HepG2 (cell line): ENCODE measurements at regions not wholly inside any gene's neighbourhood (a gene's known extent, or its start where the extent isn't known, plus 50 kb on each side); places are given as distances from the start of the nearest gene placed in this dataset.

Experiments
- CBFB ChIP-seq: sonication (generic); formaldehyde crosslinking; IDR thresholded peaks from 2 replicates; pipeline ENCODE4 v1.4.0; 2020; ENCODE audit warnings: missing genetic modification reagents
- DPF2 ChIP-seq: sonication (generic); formaldehyde crosslinking; IDR thresholded peaks from 2 replicates; pipeline ENCODE4 v1.4.0; 2020; ENCODE audit warnings: mild to moderate bottlenecking, low read depth, missing genetic modification reagents, borderline replicate concordance
- GABPB1 ChIP-seq: IDR thresholded peaks from 2 replicates; pipeline ENCODE4 v1.6.1; 2016; ENCODE audit warnings: mild to moderate bottlenecking, missing genetic modification reagents, moderate library complexity, missing compliant biosample characterization
- GPBP1L1 ChIP-seq: sonication (generic); formaldehyde crosslinking; IDR thresholded peaks from 2 replicates; pipeline ENCODE4 v1.5.0; 2020; ENCODE audit warnings: mild to moderate bottlenecking, missing genetic modification reagents
- HMGXB4 ChIP-seq, 2 experiments: sonication (generic) in 1 of 2; formaldehyde crosslinking in 1 of 2; IDR thresholded peaks; 2 replicates each; pipeline versions ENCODE4 v1.4.0 to v1.6.1; 2018 to 2020; ENCODE audit warnings: missing genetic modification reagents in 2 of 2, borderline replicate concordance in 1 of 2, low read depth in 1 of 2, mild to moderate bottlenecking in 1 of 2, missing biosample characterization in 1 of 2
- HNRNPL ChIP-seq: fragments of 200-400 bp; formaldehyde crosslinking; IDR thresholded peaks from 2 replicates; pipeline ENCODE4 v1.6.1; 2017; ENCODE audit warnings: mild to moderate bottlenecking, low read depth, low read length
- MED1 ChIP-seq: sonication (generic); formaldehyde crosslinking; IDR thresholded peaks from 2 replicates; pipeline ENCODE4 v1.4.0; 2020; ENCODE audit warnings: missing genetic modification reagents
- NPAS2 ChIP-seq: sonication (generic); formaldehyde crosslinking; IDR thresholded peaks from 2 replicates; pipeline ENCODE4 v1.8.0; 2022; ENCODE audit warnings: mild to moderate bottlenecking, missing genetic modification reagents, borderline replicate concordance
- PHF8 ChIP-seq: sonication (generic); formaldehyde crosslinking; IDR thresholded peaks from 2 replicates; pipeline ENCODE4 v1.5.0; 2020; ENCODE audit warnings: missing genetic modification reagents
- PITX1 ChIP-seq: sonication (generic); formaldehyde crosslinking; IDR thresholded peaks from 2 replicates; pipeline ENCODE4 v1.5.1; 2020; ENCODE audit warnings: mild to moderate bottlenecking, missing genetic modification reagents
- POLR2A ChIP-seq, 2 experiments: IDR thresholded peaks; 2 replicates each; pipeline ENCODE4 v1.6.1; 2011; ENCODE audit warnings: low read depth in 2 of 2, low read length in 2 of 2, mild to moderate bottlenecking in 1 of 2, moderate library complexity in 1 of 2; ENCODE audit not compliant: insufficient read depth in 1 of 2
- REL ChIP-seq: sonication (generic); formaldehyde crosslinking; conservative IDR thresholded peaks from 2 replicates; pipeline ENCODE4 v1.8.0; 2022; ENCODE audit warnings: mild to moderate bottlenecking, missing genetic modification reagents, moderate library complexity
- SALL1 ChIP-seq: sonication (generic); formaldehyde crosslinking; IDR thresholded peaks from 2 replicates; pipeline ENCODE4 v1.8.0; 2022; ENCODE audit warnings: mild to moderate bottlenecking, missing genetic modification reagents
- SMC3 ChIP-seq: IDR thresholded peaks from 2 replicates; pipeline ENCODE4 v1.6.1; 2011; ENCODE audit warnings: low read length, improper control_type of control experiment
- TAF1 ChIP-seq: sonication (generic); formaldehyde crosslinking; IDR thresholded peaks from 2 replicates; pipeline ENCODE4 v1.4.0; 2020; ENCODE audit warnings: missing genetic modification reagents
- TEAD3 ChIP-seq: optimal IDR thresholded peaks from 2 replicates; pipeline ENCODE3; 2016; ENCODE audit warnings: borderline replicate concordance
- TP53 ChIP-seq: sonication (generic); formaldehyde crosslinking; conservative IDR thresholded peaks from 2 replicates; pipeline ENCODE4 v1.4.0; 2020; ENCODE audit warnings: missing genetic modification reagents
- XBP1 ChIP-seq: sonication (generic); formaldehyde crosslinking; IDR thresholded peaks from 2 replicates; pipeline ENCODE4 v1.5.0; 2020; ENCODE audit warnings: missing genetic modification reagents
- YEATS4 ChIP-seq: sonication (generic); formaldehyde crosslinking; IDR thresholded peaks from 2 replicates; pipeline ENCODE4 v1.4.0; 2020; ENCODE audit warnings: missing genetic modification reagents, borderline replicate concordance
- ZBTB3 ChIP-seq: sonication (generic); formaldehyde crosslinking; IDR thresholded peaks from 2 replicates; pipeline ENCODE4 v1.4.0; 2020; ENCODE audit warnings: low read depth, mild to moderate bottlenecking, moderate library complexity, missing genetic modification reagents, borderline replicate concordance
- ZBTB7B ChIP-seq: sonication (generic); formaldehyde crosslinking; IDR thresholded peaks from 2 replicates; pipeline ENCODE4 v1.4.0; 2020; ENCODE audit warnings: missing genetic modification reagents
- ZFX ChIP-seq: sonication (generic); formaldehyde crosslinking; IDR thresholded peaks from 2 replicates; pipeline ENCODE4 v1.4.0; 2020; ENCODE audit warnings: mild to moderate bottlenecking, low read depth, missing genetic modification reagents, moderate library complexity
- ZNF292 ChIP-seq: sonication (generic); formaldehyde crosslinking; IDR thresholded peaks from 2 replicates; pipeline ENCODE4 v1.8.1; 2022; ENCODE audit warnings: mild to moderate bottlenecking, low read depth, missing genetic modification reagents, borderline replicate concordance
- ZNF326 ChIP-seq: sonication (generic); formaldehyde crosslinking; IDR thresholded peaks from 2 replicates; pipeline ENCODE4 v1.4.0; 2020; ENCODE audit warnings: missing genetic modification reagents, borderline replicate concordance
- ZNF574 ChIP-seq: sonication (generic); formaldehyde crosslinking; IDR thresholded peaks from 2 replicates; pipeline ENCODE4 v1.4.0; 2020; ENCODE audit warnings: missing genetic modification reagents
- ZNF713 ChIP-seq: sonication (generic); formaldehyde crosslinking; IDR thresholded peaks from 2 replicates; pipeline ENCODE4 v1.4.0; 2020; ENCODE audit warnings: mild to moderate bottlenecking, missing genetic modification reagents

GRCh38 chrY:7272556-7273195, 361.1 kb upstream of the AMELY start (continued):
- no peak for TF ChIP-seq ZBTB3 (CRISPR knock-in tag)
- peak; percentile 68 to 73; a peak in 2 of 4 replicates for TF ChIP-seq HMGXB4 (CRISPR knock-in tag; IDR thresholded peaks at IDR 0.05; ENCODE audit: borderline replicate concordance in 1 of 2, low read depth in 1 of 2)
- TF ChIP-seq HNRNPL = 0 out of 2 replicates have a peak, but pooled peaks have one; percentile 38
- TF ChIP-seq ZNF326 (CRISPR knock-in tag) = no peak
- TF ChIP-seq ZBTB7B (CRISPR knock-in tag) = 0 out of 2 replicates have a peak, but pooled peaks have one; percentile 57
- peak; percentile 73 for TF ChIP-seq TEAD3 (CRISPR knock-in tag)
- no peak for TF ChIP-seq TP53 (CRISPR knock-in tag)
- TF ChIP-seq TAF1 (CRISPR knock-in tag) = peak; percentile 28; the same call in 1 of the 2 replicates
- peak in 1 of 2 experiments; percentile 47; a peak in 1 of 4 replicates for TF ChIP-seq POLR2A (IDR thresholded peaks at IDR 0.05; ENCODE audit: insufficient read depth in 1 of 2, low read depth in 2 of 2, low read length in 2 of 2)
- peak; percentile 36; the same call in 1 of the 2 replicates for TF ChIP-seq ZFX (CRISPR knock-in tag)
- no peak for TF ChIP-seq ZNF713
- no peak for TF ChIP-seq REL (CRISPR knock-in tag)
- no peak for TF ChIP-seq NPAS2 (CRISPR knock-in tag)
- TF ChIP-seq CBFB (CRISPR knock-in tag) = 0 out of 2 replicates have a peak, but pooled peaks have one; percentile 33
- TF ChIP-seq ZNF292 = peak; percentile 21; the same call in 1 of the 2 replicates
- 0 out of 2 replicates have a peak, but pooled peaks have one; percentile 37 for TF ChIP-seq ZNF574 (CRISPR knock-in tag)
- TF ChIP-seq PITX1 = no peak
- TF ChIP-seq SMC3 = peak; percentile 6; the same call in 1 of the 2 replicates
- no peak for TF ChIP-seq XBP1 (CRISPR knock-in tag)
- TF ChIP-seq YEATS4 (CRISPR knock-in tag) = 0 out of 2 replicates have a peak, but pooled peaks have one; percentile 33
- TF ChIP-seq GABPB1 = 0 out of 2 replicates have a peak, but pooled peaks have one; percentile 14
- TF ChIP-seq SALL1 (CRISPR knock-in tag) = peak; percentile 43; the same call in 1 of the 2 replicates
- TF ChIP-seq GPBP1L1 (CRISPR knock-in tag) = no peak
- TF ChIP-seq PHF8 = 0 out of 2 replicates have a peak, but pooled peaks have one; percentile 16
- no peak for TF ChIP-seq DPF2 (CRISPR knock-in tag)
- peak; percentile 15; the same call in 1 of the 2 replicates for TF ChIP-seq MED1 (CRISPR knock-in tag)
